Adrenal gland (tissue), 5 donors: ENCODE measurements at regions not wholly inside any gene's neighbourhood (a gene's known extent, or its start where the extent isn't known, plus 50 kb on each side); places are given as distances from the start of the nearest gene placed in this dataset.

Experiments
- POLR2A ChIP-seq, 2 donors: fragments of 450-650 bp; IDR thresholded peaks; one replicate each; pipeline ENCODE4 v1.6.1; 2017; ENCODE audit warnings: antibody characterized with exemption in 2 of 2, mild to moderate bottlenecking in 2 of 2, moderate library complexity in 1 of 2
- TF ChIP-seq, protein P1 (sequence below), 6 experiments: fragments of 450-650 bp in 4 of 6; fragments of 200-600 bp in 2 of 6; sonication (generic) in 1 of 6; IDR thresholded peaks; 1 replicate in 5 of 6; 2 replicates in 1 of 6; pipeline versions ENCODE4 v1.5.1 to v1.8.0; 2016 to 2021; ENCODE audit warnings: antibody characterized with exemption in 6 of 6, mild to moderate bottlenecking in 2 of 6, moderate library complexity in 1 of 6
- donor health status: DM: no; HTN: no; CAD: no.

DNA sequence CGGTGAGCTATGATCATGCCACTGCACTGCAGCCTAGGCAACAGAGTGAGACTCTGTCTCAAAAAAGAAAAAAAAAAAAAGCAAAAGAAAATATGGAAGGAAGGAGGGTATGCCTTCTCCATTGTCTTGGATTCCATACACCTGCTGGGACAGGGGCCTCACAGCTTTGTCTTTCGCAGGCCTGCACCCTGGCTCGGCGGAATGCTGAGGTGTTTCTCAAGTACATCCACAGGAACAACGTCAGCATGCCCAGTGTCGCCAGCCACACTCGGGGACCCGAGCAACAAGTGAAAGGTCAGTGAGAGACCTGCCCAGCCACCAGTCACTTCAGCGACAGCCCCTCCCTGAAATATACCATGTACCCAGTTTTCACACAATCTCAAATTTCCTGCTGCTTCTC, 288.5 kb upstream of the UMPS start:
- TF ChIP-seq, protein P1, sequence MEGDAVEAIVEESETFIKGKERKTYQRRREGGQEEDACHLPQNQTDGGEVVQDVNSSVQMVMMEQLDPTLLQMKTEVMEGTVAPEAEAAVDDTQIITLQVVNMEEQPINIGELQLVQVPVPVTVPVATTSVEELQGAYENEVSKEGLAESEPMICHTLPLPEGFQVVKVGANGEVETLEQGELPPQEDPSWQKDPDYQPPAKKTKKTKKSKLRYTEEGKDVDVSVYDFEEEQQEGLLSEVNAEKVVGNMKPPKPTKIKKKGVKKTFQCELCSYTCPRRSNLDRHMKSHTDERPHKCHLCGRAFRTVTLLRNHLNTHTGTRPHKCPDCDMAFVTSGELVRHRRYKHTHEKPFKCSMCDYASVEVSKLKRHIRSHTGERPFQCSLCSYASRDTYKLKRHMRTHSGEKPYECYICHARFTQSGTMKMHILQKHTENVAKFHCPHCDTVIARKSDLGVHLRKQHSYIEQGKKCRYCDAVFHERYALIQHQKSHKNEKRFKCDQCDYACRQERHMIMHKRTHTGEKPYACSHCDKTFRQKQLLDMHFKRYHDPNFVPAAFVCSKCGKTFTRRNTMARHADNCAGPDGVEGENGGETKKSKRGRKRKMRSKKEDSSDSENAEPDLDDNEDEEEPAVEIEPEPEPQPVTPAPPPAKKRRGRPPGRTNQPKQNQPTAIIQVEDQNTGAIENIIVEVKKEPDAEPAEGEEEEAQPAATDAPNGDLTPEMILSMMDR (IDR thresholded peaks at IDR 0.05), result no peak
- no peak for TF ChIP-seq POLR2A (IDR thresholded peaks at IDR 0.05)
